ENCODE measurements at regions not wholly inside any gene's neighbourhood (a gene's known extent, or its start where the extent isn't known, plus 50 kb on each side); places are given as distances from the start of the nearest gene placed in this dataset.

DNA sequence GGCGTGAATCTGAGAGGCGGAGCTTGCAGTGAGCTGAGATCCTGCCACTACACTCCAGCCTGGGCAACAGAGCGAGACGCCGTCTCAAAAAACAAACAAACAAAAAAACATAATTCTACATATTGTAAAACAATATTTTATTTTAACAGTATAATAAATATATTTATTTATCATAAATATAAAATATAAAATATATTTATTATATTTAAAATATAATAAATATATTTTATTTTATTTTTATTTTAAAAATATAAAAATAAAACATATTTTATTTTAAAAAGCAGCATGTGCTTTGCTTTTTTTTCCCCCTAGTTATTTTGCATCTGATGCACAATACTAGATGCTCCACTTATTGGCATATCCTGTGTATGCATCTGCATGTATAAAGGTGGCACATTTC is 1634.6 kb upstream of the PCDH20 start:
- Histone ChIP-seq H3K9me3 (no peaks in the 10 kb centered on the region), H3K36me3 (no peaks in the 10 kb centered on the region), H3K27ac (no peak overlapping the region), H3K4me1 (no peaks in the 10 kb centered on the region), H3K27me3 (ENCODE audit: low read depth) (no peaks in the 10 kb centered on the region), H3K4me3 (no peak overlapping the region)
- DNase-seq (no peak), ATAC-seq (no peak)
- intact Hi-C loops (cut with DNase I) = no loop called here
- TF ChIP-seq, protein P1, sequence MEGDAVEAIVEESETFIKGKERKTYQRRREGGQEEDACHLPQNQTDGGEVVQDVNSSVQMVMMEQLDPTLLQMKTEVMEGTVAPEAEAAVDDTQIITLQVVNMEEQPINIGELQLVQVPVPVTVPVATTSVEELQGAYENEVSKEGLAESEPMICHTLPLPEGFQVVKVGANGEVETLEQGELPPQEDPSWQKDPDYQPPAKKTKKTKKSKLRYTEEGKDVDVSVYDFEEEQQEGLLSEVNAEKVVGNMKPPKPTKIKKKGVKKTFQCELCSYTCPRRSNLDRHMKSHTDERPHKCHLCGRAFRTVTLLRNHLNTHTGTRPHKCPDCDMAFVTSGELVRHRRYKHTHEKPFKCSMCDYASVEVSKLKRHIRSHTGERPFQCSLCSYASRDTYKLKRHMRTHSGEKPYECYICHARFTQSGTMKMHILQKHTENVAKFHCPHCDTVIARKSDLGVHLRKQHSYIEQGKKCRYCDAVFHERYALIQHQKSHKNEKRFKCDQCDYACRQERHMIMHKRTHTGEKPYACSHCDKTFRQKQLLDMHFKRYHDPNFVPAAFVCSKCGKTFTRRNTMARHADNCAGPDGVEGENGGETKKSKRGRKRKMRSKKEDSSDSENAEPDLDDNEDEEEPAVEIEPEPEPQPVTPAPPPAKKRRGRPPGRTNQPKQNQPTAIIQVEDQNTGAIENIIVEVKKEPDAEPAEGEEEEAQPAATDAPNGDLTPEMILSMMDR (IDR thresholded peaks at IDR 0.05) = no peak

DNA sequence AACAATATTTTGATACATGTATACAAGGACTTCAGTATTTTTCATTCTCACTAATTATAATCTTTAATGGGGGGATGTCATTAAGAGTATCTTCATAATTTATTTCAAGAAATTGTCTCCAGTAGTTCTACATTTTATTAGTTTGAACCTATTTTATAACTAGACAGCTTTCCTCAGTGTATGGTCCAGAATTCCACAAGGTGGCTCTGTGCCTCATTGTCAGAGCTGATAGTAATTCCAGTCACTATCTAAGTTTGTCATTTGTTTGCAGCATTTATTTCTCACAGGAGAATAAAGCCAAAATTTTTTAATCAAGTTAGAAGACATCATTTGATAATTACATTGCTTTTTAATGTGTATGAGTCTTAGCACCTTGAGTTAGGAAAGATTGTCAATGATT is 1633.0 kb upstream of the PCDH20 start:
- no peak overlapping the region for H3K27ac ChIP-seq
- no peaks in the 10 kb centered on the region for H3K4me1 ChIP-seq
- no peaks in the 10 kb centered on the region for H3K36me3 ChIP-seq
- no peaks in the 10 kb centered on the region for H3K27me3 ChIP-seq (ENCODE audit: low read depth)
- DNase-seq (no peak), ATAC-seq (no peak)
- H3K4me3 ChIP-seq = no peak overlapping the region
- intact Hi-C loops (cut with DNase I) = no loop called here
- H3K9me3 ChIP-seq = no peaks in the 10 kb centered on the region
- TF ChIP-seq, protein P1 (IDR thresholded peaks at IDR 0.05) = no peak

DNA sequence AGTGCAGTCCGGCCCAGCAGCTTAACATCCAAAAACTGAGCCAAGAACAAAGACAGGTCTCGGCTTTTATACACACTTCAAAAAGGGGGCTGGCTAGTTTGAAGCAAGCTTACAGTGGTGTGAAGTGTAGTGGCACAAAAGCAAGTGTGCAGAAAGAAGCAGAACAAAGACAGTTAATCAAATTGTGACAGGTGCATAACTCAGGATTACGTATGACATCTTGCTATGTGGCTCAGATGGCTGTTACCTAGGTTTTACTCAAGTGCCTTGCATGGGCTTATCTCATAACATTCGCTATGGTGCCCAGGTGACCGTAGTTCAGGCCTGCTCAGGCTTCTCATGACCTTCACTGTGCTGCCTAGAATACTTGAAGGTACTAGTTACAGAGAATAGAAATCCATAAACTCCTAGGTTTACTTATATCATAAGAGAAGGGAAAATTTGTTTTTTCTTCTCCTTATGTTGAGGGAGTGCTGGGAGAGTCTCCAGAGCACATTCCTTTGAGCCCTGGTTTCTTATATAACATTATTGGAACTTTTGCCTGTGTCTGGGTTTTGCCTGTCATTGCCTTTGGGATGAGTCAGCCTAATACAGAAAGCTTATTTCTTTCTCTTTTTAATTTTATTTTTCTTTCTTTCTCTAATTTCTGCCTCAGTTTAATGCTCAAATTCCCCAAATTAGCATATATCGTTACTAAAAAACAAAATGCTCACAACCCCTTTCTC is 1629.1 kb upstream of the PCDH20 start:
- Histone ChIP-seq H3K4me1 (no peaks in the 10 kb centered on the region), H3K36me3 (no peaks in the 10 kb centered on the region), H3K9me3 (no peaks in the 10 kb centered on the region), H3K27me3 (ENCODE audit: low read depth) (no peaks in the 10 kb centered on the region), H3K4me3 (no peak overlapping the region), H3K27ac (no peak overlapping the region)
- TF ChIP-seq, protein P1 (IDR thresholded peaks at IDR 0.05) = no peak
- intact Hi-C loops (cut with DNase I) = no loop called here
- ATAC-seq = peak; percentile 41 to 69
- DNase-seq = no peak

DNA sequence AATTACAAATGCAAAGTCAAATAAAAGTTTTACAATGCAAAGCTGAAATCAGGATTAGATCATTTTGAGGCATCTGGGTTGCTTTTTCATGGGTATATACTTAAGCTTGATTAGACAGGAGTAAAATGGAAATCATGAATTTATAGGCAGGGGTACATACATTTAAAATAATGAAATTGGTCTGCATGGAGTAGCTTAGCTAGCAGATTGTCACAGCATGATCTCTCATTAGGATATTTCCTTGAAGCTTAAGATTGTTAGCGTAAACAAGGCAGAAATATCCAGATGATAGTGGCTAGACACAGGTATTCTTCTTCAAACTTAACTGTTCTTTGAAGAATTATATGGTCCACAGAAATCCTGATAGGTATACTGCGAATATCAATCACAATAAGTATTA is 1627.0 kb upstream of the PCDH20 start:
- H3K36me3 ChIP-seq = no peaks in the 10 kb centered on the region
- no peak overlapping the region for H3K27ac ChIP-seq
- H3K4me1 ChIP-seq = no peaks in the 10 kb centered on the region
- ATAC-seq = peak in 1 of 2 donors; percentile 40
- H3K9me3 ChIP-seq = no peaks in the 10 kb centered on the region
- TF ChIP-seq, protein P1 (IDR thresholded peaks at IDR 0.05) = no peak
- H3K27me3 ChIP-seq (ENCODE audit: low read depth) = no peaks in the 10 kb centered on the region
- intact Hi-C loops (cut with DNase I) = no loop called here
- no peak for DNase-seq
- no peak overlapping the region for H3K4me3 ChIP-seq

DNA sequence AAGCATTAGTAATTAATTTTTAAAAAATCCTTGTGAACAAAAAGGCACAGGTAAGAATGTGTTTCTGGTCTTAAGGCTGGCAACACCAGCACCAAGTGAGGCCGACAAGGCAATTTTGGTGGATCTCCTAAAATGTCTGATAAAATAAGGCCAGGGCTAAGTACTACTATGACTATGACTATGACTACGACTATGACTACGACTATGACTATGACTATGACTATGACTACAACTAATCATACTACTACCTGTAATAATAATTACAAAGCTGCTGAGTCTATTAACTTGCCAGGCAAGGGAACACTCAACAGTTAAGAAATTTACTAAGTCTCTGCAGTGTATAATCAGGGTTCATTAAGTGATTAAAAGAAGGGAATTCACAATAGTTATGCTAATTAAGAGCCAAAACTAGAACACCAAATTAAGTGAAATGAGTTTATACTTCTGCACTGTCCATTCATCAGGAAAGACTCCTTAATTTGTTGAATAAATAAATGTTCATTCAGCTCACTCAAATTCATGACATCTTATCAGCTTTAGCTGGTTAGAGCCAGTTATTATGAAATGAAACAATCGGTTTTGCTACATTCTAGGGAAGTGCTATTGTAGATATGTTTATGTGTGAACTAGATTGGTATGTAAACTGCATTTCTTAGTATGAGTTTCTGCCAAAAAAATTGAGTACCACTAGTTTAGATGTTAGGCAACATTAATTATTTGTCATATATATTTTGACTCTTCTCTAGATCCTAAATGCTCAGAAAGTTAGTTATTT is 1626.2 kb upstream of the PCDH20 start:
- no peaks in the 10 kb centered on the region for H3K27me3 ChIP-seq (ENCODE audit: low read depth)
- no peak overlapping the region for H3K27ac ChIP-seq
- TF ChIP-seq, protein P1 (IDR thresholded peaks at IDR 0.05) = no peak
- no peaks in the 10 kb centered on the region for H3K9me3 ChIP-seq
- intact Hi-C loops (cut with DNase I) = no loop called here
- H3K4me3 ChIP-seq = no peak overlapping the region
- ATAC-seq (no peak), DNase-seq (no peak)
- no peaks in the 10 kb centered on the region for H3K36me3 ChIP-seq
- no peaks in the 10 kb centered on the region for H3K4me1 ChIP-seq

All from lower lobe of right lung (tissue), 2 donors.